ENCODE measurements at regions not wholly inside any gene's neighbourhood (a gene's known extent, or its start where the extent isn't known, plus 50 kb on each side); places are given as distances from the start of the nearest gene placed in this dataset.
A peak's percentile ranks its signal among the peaks of the same experiment; 100 is the strongest.

DNA sequence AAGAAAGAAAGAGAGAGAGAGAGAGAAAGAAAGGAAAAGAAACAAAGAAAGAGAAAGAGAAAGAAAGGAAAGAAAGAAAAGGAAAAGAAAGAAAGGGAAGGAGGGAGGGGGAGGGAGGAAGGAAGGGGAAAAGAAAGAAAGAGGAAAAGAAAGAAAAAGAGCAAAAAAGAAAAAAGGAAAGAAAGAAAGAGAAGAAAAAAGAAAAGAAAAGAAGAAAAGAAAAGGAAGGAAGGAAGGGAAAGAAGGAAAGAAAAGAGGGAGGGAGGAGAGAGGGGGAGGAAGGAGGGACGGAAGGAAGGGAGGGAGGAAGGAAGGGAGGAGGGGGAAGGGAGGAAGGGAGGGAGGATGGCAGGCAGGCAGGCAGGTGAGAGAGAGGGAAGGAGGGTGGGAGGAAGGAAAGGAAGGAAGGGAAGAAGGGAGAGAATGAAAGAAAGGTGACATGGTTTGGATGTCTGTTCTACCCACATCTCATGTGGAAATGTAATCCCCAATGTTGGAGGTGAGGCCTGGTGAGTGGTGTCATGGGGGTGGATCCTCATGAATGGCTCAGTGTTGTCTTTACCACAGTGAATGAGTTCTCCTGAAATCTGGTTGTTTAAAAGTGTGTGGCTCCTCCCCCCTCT lies 83.0 kb upstream of the DCLK2 start:
- H2AFZ ChIP-seq = peak overlapping the region; percentile 24; the same call in 1 of the 2 replicates
- Mint-ChIP-seq H3K9me3 (no peaks in the 10 kb centered on the region), H3K27me3 (ENCODE audit: insufficient read depth, low read depth, poor library complexity) (peaks cover 2% of the 10 kb centered on the region), H3K36me3 (ENCODE audit: low read depth) (no peaks in the 10 kb centered on the region), H3K4me3 (no peak overlapping the region), H3K4me1 (peaks cover 9% of the 10 kb centered on the region; the same call in 2 of the 3 replicates), H3K27ac (no peak overlapping the region)
- no peak overlapping the region for H3K4me3 ChIP-seq
- H3K79me2 ChIP-seq (replicated peaks; ENCODE audit: insufficient read depth) = no peaks in the 10 kb centered on the region
- ATAC-seq (no peak), DNase-seq (ENCODE audit: low spot score) (no peak)
- H3K27me3 ChIP-seq (ENCODE audit: insufficient read depth) = no peaks in the 10 kb centered on the region
- no peaks in the 10 kb centered on the region for H3K9me2 ChIP-seq (ENCODE audit: insufficient read depth)
- no peaks in the 10 kb centered on the region for H3K4me1 ChIP-seq (ENCODE audit: insufficient read depth)
- H3F3A ChIP-seq (replicated peaks; ENCODE audit: low read depth) = no peaks in the 10 kb centered on the region
- TF ChIP-seq NANOG (IDR thresholded peaks at IDR 0.05; ENCODE audit: borderline replicate concordance) (no peak), POLR2AphosphoS5 (IDR thresholded peaks at IDR 0.05; ENCODE audit: low read depth) (no peak), CREB1 (CRISPR knock-in tag; IDR thresholded peaks at IDR 0.05; ENCODE audit: low read depth) (no peak), ZNF331 (CRISPR knock-in tag; IDR thresholded peaks at IDR 0.05; ENCODE audit: low read depth) (no peak)
- TF ChIP-seq, protein P1, sequence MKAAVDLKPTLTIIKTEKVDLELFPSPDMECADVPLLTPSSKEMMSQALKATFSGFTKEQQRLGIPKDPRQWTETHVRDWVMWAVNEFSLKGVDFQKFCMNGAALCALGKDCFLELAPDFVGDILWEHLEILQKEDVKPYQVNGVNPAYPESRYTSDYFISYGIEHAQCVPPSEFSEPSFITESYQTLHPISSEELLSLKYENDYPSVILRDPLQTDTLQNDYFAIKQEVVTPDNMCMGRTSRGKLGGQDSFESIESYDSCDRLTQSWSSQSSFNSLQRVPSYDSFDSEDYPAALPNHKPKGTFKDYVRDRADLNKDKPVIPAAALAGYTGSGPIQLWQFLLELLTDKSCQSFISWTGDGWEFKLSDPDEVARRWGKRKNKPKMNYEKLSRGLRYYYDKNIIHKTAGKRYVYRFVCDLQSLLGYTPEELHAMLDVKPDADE (IDR thresholded peaks at IDR 0.05) = no peak
- TF ChIP-seq, protein P2, sequence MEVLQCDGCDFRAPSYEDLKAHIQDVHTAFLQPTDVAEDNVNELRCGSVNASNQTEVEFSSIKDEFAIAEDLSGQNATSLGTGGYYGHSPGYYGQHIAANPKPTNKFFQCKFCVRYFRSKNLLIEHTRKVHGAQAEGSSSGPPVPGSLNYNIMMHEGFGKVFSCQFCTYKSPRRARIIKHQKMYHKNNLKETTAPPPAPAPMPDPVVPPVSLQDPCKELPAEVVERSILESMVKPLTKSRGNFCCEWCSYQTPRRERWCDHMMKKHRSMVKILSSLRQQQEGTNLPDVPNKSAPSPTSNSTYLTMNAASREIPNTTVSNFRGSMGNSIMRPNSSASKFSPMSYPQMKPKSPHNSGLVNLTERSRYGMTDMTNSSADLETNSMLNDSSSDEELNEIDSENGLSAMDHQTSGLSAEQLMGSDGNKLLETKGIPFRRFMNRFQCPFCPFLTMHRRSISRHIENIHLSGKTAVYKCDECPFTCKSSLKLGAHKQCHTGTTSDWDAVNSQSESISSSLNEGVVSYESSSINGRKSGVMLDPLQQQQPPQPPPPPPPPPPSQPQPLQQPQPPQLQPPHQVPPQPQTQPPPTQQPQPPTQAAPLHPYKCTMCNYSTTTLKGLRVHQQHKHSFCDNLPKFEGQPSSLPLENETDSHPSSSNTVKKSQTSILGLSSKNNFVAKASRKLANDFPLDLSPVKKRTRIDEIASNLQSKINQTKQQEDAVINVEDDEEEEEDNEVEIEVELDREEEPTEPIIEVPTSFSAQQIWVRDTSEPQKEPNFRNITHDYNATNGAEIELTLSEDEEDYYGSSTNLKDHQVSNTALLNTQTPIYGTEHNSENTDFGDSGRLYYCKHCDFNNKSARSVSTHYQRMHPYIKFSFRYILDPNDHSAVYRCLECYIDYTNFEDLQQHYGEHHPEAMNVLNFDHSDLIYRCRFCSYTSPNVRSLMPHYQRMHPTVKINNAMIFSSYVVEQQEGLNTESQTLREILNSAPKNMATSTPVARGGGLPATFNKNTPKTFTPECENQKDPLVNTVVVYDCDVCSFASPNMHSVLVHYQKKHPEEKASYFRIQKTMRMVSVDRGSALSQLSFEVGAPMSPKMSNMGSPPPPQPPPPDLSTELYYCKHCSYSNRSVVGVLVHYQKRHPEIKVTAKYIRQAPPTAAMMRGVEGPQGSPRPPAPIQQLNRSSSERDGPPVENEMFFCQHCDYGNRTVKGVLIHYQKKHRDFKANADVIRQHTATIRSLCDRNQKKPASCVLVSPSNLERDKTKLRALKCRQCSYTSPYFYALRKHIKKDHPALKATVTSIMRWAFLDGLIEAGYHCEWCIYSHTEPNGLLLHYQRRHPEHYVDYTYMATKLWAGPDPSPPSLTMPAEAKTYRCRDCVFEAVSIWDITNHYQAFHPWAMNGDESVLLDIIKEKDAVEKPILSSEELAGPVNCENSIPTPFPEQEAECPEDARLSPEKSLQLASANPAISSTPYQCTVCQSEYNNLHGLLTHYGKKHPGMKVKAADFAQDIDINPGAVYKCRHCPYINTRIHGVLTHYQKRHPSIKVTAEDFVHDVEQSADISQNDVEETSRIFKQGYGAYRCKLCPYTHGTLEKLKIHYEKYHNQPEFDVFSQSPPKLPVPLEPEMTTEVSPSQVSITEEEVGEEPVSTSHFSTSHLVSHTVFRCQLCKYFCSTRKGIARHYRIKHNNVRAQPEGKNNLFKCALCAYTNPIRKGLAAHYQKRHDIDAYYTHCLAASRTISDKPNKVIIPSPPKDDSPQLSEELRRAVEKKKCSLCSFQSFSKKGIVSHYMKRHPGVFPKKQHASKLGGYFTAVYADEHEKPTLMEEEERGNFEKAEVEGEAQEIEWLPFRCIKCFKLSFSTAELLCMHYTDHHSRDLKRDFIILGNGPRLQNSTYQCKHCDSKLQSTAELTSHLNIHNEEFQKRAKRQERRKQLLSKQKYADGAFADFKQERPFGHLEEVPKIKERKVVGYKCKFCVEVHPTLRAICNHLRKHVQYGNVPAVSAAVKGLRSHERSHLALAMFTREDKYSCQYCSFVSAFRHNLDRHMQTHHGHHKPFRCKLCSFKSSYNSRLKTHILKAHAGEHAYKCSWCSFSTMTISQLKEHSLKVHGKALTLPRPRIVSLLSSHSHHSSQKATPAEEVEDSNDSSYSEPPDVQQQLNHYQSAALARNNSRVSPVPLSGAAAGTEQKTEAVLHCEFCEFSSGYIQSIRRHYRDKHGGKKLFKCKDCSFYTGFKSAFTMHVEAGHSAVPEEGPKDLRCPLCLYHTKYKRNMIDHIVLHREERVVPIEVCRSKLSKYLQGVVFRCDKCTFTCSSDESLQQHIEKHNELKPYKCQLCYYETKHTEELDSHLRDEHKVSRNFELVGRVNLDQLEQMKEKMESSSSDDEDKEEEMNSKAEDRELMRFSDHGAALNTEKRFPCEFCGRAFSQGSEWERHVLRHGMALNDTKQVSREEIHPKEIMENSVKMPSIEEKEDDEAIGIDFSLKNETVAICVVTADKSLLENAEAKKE (CRISPR knock-in tag; IDR thresholded peaks at IDR 0.05) = no peak
- no peaks in the 10 kb centered on the region for H4K20me1 ChIP-seq (replicated peaks; ENCODE audit: insufficient read depth)
- H3K36me3 ChIP-seq (ENCODE audit: insufficient read depth) = no peaks in the 10 kb centered on the region
- no peak overlapping the region for H3K27ac ChIP-seq (ENCODE audit: low read depth)
- H3K4me2 ChIP-seq = no peak overlapping the region
